GM19328 (cell line): ENCODE measurements at regions not wholly inside any gene's neighbourhood (a gene's known extent, or its start where the extent isn't known, plus 50 kb on each side); places are given as distances from the start of the nearest gene placed in this dataset.
A peak's percentile ranks its signal among the peaks of the same experiment; 100 is the strongest.

ENCODE experiments used
- ATAC-seq: cut with Tn5 transposase; IDR thresholded peaks from one replicate; pipeline ENCODE4 v1.9.1; 2021; ENCODE audit warnings: mild to moderate bottlenecking, moderate library complexity; ENCODE audit not compliant: unreplicated experiment

DNA sequence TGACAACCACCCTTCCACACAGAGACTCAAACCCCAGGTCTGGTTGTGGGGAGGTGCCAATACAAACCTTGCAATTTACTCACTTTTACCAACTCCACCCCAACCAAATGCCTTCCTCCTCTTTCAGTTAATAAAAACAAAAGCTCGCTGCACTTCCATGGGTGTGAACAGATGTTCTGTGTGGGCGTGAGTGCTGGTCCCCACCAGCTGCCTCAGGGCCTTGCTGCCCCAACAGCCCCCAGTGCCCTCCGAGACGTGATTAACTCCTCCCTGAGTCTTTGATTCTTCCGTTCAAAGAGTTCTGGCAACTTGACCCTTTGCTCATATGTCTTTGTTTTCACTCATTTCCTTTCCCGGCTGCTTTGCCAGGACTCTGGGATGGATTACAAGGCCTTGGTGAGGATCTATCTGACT lies 258.9 kb upstream of the CXCR4 start:
- no peak for ATAC-seq

DNA sequence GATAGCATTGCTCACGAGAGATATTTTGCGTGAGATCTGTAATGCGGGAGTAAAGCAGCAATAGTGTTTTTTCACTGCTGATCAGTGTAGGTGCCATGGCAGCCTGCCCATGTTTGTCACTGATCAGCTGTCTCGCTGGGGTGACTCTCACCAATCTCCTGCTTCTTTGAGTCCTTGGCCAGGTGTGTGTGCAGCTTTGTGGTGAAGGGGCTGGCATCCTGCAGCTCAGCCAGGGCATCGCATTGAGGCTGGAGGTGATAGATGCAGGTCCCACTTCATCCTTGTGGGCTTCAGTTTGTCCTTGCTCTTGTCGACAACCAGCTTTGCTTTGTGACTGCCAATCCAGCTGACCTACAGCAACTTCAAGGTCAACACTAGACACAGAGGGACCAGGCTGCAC lies 258.3 kb upstream of the CXCR4 start:
- ATAC-seq = no peak

DNA sequence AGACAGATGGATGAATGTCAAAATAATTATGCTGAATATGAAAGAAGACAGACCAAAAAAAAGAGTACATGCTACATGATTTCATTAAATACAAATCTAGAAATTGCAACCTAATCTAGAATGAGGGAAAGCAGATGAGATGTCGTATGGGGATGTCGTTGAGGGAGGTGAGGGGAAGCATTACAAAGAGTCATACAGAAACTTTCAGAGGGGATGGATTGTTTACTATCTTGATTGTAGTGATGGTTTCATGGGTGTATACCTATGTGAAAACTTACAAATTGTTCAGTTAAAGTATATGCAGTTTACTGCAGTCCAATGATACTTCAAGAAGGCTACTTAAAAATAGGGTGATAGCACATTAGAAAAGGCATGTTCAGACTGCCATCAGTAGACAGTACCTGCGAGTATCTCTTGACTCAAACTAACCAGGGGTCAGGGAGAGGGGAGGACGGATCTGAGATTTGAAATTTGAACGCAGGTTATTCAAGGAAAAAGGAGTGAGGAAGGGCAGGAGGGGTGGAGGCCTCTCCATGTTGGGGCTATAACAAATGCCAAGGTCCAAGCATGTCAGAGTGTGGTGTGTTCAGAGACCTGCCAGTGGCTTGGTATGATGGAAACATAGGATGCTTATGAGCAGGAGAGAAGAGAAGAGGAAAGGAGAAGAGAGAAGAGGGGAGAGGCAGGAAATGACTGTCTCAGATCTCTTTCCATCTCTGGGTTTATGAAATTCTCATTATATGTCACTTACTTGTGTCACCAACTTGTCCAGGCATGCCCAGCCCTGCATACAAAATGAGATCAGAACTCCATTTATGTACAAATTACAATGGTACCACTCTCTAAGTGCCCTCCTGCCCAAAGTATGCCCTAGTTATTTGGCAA lies 257.3 kb upstream of the CXCR4 start:
- peak; percentile 45 for ATAC-seq

DNA sequence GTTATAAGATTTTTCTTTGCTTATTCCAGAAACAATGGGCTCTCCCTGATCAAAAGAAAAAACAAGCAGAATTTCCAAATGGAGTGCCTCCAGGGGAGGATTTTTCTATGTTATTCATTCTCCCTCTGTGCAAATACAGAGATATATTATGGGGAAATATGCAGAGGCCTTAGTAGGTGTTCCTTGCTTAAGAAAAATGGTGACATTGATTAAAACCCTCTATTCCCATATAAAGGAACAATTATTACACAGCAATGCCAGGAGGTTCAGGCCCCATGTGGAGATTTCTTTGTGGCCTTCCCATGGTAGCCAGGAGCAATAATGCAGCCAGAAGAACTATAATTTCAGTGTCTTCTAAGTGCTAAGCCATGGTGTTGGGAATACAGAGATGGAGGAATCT lies 255.9 kb upstream of the CXCR4 start:
- no peak for ATAC-seq

DNA sequence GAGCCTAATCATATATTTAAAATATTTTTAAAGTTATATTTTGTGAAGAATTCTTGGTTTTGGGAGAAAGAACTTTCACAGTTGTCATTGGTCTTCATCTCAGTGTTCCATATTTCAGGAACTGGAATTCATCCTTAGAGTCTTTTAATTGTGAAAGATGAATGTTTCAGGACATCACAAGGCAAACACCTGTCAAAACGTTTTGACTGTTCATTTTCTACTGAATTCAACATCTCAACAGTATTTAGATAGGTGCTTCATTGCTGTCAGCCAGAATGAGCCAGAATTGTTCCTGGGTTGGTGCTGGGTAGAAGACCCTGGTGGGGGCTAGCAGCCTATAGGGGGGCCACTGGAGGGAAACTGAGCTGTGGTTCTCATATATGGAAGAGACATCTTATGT lies 255.1 kb upstream of the CXCR4 start:
- no peak for ATAC-seq

DNA sequence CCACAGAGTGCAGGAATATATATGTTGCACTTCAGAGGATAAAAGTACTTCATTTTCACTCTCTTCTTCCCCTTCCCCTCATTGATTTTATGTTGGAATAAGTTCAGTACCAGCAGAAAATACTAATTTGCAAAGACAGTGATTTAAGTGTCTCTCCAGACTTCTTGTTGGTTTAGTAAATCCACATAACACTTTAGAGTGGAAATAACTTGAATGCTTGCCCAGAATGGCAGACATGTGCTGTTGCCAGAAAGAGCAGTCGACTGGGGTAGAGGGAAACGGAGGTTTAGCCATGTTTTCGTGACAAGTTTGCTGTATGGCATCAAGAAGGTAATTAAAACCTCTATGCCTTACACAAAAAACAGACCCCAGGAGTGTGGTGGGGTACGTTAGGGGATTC lies 246.0 kb upstream of the CXCR4 start:
- ATAC-seq = no peak

DNA sequence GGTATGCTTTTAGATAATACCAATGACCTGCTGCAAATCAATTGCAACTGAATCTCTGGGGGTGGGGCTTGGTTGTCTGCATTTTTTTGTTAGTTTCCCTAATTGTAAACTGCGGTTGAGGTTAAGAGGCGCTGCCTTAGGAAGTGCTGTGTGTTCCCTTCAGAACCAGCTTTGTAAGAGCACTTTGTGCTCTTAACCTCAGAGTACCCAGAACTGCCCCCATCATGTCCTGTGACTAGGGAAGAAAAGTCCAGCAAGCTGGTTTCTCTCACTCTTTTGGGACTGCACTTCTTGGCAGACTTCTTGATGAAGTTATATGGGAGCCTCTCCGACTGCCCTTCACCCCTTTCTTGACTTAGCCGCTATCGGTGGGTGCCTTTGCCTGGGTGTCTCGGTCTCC lies 245.5 kb upstream of the CXCR4 start:
- ATAC-seq = no peak

DNA sequence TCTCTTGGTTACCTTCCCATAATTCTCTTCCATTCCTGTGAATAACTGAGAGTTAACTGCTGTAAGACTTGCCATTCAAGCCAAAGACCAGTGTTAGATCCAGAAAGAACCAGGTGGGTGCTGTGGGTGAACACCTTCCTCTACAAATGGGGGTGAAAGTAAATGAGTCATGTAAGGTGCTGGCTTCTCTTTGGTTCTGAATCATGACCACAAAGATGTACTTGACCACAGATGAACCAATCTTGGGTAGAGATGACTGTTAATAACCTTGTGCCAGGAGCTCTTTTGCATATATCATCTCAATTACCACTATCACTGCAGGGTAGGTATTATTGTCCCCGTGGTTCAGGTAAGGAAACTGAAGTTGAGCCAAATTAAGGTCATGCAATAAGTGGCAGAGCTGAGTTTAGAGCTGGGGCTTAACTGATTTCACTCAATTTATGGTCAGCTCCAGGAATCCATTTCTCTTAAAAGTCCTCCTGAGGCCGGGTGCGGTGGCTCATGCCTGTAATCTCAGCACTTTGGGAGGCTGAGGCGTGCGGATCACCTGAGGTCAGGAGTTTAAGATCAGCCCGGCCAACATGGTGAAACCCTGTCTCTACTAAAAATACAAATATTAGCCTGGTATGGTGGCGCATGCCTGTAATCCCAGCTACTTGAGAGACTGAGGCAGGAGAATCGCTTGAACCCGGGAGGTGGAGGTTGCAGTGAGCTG lies 244.9 kb upstream of the CXCR4 start:
- ATAC-seq = peak; percentile 74

DNA sequence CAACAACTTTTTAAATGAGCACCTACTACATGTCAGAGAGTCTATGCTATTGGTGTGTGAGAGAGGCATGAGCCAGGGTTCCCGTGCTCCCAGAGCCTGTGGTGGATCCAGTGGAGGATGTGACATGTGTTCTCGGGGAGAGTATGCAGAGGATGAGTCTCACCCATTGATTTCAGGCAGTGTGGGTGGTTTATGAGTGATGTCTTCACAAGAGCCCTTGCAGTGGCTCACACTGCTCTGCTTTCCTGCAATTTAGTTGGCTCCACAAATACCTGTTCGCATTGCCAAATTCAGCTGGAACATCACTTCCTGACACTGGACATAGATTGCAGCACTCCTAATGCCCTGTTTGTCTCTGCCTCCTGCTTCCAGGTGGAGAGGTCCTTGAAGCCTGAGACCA lies 243.6 kb upstream of the CXCR4 start:
- ATAC-seq = no peak

DNA sequence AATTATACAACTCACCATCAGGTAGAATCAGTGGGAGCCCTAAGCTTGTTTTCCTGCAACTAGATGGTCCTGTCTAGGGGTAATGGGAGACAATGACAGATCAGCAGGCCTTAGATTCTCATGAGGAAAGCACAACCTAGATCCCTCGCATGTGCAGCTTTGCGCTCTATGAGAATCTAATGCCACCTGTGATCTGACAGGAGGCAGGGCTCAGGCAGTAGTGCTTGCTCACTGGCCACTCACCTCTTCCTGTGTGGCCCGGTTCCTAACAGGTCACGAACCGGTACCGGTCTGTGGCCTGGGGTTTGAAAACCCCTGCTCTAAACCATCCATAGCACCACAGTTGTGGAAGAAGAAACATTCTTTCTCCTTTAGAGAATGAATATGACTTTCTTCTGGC lies 242.8 kb upstream of the CXCR4 start:
- ATAC-seq = no peak

DNA sequence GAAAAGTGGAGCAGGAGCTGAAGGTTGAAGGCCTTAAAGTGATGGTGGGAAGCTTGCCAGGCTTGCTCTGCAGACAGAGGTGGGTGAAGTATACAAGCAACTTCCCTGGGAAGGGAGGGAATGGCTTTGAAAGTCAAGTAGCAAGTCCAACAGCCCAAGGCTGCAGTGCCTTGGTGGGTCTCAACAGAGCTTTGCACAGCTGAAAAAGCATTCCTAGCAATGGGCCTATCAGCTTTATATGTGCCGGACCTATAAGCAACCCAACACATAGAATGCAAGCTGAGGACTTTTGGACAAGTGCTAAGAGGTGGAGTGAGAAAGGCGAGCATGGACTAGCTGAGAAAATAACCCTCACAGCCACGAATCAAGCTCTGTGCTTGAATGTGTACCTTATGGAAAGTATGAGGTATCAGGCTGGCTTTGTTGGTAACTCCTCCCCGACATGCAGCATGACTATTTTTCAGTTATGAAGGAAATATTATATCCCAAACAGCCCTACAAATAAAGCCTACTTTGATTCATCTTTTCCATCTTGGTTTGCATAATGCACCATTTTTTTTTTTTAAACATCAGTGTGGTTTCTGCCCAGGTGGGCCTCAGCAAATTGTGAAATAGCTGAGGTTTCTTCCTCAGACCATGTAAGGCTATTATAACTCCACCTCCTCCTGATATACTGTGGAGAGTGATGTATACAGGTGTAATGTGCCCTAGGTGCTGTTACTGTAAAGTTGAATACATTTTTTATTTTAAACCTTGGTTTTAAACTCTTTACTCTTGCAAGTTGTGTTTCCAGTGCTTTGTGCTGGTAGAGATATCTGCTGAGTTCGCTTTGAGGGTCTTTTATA lies 241.4 kb upstream of the CXCR4 start:
- ATAC-seq = no peak

DNA sequence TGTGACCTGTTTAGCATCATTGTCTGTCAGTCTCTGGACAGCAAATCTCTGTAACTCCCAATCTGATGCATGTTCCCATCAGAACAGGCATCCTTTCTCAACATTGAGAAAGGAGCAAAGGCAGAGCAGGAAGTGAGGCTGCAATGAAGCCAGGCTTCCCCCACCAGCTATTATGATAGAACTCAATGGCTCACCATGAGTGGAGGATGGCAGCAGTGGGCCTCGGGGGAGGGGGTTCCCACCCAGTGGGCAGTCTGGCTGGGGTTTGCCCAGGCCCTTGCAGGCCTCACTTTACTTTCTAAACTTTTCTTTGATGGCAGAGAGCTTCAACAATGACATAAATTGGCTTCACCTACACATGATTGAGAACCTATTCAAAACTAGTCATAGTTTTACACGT lies 240.6 kb upstream of the CXCR4 start:
- ATAC-seq = no peak

DNA sequence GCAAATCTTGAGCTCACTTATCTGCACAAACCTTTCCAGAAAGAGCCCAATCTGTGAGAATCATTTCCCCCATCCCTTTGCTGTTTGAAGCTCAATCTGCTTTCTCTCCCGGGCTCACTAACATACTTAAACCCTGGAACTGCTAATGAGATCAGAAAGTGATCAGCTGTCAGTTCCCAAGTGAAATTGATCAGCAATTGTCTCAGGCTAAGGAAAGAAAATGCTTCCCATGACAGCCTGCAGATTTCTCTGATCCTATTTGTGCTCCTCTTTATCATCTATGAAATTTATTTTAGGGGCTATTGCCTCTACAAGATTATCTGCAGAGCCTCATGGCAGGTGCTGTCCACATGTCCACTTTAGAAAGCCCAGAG lies 239.0 kb upstream of the CXCR4 start:
- ATAC-seq = no peak

DNA sequence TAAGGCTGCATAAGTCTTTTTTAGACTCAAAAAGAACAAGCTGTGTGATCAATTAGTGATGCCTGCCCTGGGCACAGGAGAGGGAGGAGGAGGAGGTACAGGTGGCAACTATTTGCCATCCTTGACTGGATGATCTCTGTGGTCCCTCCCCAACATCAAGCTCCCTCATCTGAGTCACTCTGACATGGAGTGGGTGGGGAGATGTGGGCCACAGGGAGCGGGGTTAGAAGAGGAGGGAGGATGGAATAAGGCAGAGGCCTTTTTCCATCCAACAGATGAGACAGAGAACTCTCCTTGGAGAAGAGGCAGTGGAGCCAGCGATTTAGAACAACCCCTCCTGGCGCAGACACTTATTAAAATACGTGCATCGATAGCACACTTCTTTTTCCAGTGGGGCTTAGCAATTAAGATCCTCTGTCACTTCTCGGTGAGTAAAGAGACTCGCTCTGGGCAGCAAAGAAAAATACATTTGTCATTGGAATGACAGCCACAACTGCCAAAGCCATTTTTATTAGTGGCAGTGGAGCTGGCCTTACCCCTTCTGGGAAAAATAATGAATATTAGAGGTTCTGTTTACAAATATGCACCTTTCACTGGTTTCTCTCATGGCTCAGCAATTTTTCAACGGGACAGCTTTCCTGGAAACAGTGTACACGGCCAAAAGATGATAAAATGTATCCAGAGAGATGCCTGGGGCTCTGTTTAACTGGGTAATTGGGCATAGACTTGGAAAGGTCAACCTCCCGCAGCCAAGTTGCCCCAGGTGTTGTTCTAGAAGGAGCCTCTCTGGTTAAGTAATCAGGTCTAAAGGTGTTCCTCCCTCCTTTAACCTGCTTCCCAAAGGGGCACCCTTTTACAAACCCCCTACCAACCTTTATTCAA lies 238.4 kb upstream of the CXCR4 start:
- ATAC-seq = no peak

DNA sequence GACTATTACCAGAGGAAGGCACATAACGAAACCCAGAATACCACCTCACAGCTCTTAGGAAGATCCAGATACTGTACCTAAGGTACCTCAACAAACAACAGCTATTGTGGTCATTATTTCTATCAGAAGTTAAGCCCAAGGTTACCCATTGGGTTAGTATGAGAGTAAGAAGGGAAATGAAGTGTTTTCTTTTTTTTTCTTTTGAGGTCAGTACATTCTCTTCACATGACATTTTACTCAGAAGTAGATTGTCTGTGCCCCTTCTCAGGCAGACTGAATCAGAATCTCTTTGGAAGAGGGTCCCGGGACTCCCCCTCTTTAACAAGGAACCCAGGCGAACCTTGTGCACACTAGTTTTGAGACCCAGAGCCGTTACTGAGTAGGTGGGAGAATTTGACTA lies 233.7 kb upstream of the CXCR4 start:
- ATAC-seq = no peak

DNA sequence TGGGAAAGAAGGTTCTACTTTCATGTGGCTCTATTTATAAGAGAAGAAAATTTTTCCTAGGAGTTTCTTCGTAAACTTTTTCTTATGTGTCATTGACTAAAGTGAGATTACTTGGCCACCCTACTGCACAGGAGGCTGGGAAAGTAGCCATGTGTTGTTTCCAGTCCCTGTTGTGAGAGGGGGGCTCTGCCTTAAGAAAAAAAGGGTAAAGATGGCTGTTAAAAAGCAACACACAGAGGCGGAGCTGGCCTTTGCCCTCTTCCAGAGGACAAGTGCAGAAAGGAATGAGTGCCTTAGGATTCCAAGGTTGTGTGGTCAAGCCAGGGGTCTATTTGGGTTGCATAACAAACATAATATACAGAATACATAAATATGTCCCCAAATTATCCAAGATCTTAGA lies 230.0 kb upstream of the CXCR4 start:
- no peak for ATAC-seq

DNA sequence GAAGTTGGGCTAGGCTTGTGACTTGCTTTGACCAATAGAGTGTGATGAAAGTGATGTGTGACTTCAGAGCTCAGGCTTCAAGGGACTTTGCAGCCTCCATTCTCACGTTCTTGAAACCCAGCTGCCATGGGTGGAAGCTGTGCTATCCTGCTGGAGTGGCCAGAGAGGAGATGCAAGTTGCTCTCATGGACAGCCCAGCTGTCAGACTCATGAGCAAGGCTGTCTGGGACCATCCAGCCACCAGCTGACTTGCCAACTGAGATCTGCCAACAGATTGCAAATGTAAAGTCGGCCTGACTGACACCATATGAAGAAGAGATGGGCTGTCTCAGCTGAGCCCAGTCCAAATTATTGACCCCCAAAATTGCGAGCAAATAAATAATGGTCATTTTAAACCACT lies 226.4 kb upstream of the CXCR4 start:
- ATAC-seq = no peak

DNA sequence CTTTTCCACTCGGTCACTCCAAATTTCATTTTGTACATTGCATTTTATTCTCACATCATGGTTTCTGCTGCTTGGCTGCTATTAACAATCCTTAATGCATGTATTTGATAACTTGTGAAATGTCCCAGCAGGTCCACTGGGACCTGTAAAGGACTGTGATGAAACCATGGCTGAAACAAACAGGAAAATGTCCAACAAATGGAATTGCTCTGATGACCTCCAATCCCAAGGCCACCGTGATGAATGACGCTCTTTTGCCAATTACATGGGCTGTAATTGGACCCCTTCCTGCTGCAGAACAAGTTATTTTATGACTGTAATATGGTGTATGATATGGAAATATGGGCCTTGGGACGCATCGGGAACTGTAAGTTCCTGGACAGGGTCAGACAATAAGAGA lies 224.2 kb upstream of the CXCR4 start:
- ATAC-seq = no peak

DNA sequence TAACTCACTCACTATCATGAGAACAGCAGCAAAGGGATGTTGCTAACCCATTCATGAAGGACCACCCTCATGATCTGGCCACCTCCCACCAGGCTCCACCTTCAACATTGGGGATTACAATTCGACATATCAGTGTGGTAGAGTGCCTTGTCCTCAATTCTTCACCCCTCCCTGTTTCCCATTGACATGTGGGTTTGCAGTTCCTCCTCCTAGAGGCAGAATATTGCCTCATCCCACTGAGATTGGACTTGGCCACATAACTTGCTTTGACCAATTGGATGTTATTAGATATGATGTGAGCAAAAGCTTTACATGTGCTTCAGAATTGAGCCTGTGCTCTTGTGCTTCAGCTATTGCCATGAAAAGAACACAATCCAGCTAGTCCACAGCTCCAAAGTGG lies 217.0 kb upstream of the CXCR4 start:
- no peak for ATAC-seq

DNA sequence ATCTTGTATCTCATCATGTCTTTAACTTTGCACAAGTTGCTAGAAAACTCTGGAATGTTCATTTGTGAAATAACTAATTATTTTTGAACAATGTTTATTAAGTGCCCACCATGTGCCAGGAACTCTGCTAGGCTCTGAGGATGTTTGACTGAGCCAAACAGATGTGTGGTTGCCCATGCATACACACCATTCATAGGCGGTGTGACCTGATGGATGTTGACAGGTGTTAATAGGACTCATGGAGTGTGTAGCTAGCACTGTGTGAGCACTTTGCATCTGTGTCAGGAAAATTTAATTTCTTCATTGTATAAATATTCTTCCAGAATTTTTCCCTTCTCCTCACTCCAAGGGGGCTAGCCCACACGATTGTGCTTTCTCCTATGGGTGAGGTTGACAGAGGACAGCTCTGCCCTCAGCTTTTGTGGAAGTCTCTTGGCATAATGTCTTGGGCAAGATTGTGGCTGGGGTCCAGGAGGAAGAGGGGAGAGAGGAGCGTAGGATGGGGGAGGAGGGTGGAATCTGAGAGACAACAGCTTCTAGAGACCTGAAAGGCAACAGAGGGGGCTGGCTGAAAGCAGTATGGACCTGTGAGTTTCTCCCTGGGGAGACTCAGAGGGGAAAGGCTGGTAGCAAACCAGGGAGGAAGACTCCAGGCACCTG lies 214.6 kb upstream of the CXCR4 start:
- ATAC-seq = no peak
